IPS-15b (cell line): ENCODE measurements at regions not wholly inside any gene's neighbourhood (a gene's known extent, or its start where the extent isn't known, plus 50 kb on each side); places are given as distances from the start of the nearest gene placed in this dataset.
"Not testable (repeated sequence)": the region's sequence is repeated elsewhere in the genome, so short reads cannot be mapped to it uniquely, and the experiment has no call there.

ENCODE experiments used
- H3K27me3 ChIP-seq: one replicate; pipeline ENCODE4 v1.6.1; 2013; ENCODE audit warnings: low read length; ENCODE audit not compliant: control insufficient read depth, insufficient read depth
- H3K36me3 ChIP-seq: one replicate; pipeline ENCODE4 v1.6.1; 2013; ENCODE audit warnings: low read length; ENCODE audit not compliant: control insufficient read depth, insufficient read depth
- H3K4me1 ChIP-seq: one replicate; pipeline ENCODE4 v1.6.1; 2013; ENCODE audit warnings: mild to moderate bottlenecking, low read length; ENCODE audit not compliant: control insufficient read depth, insufficient read depth
- H3K4me3 ChIP-seq: one replicate; pipeline ENCODE4 v1.5.1; 2013; ENCODE audit warnings: low read depth, low read length
- H3K9ac ChIP-seq: one replicate; pipeline ENCODE4 v1.6.1; 2013; ENCODE audit warnings: low read depth, mild to moderate bottlenecking, low read length
- H3K9me3 ChIP-seq: one replicate; pipeline ENCODE4 v1.6.1; 2013; ENCODE audit warnings: mild to moderate bottlenecking, low read length; ENCODE audit not compliant: control insufficient read depth, insufficient read depth

GRCh38 chr10:55740767-55741166, 620.3 kb downstream of the ZWINT start:
- H3K36me3 ChIP-seq, H3K27me3 ChIP-seq, H3K9me3 ChIP-seq, H3K4me3 ChIP-seq, H3K4me1 ChIP-seq, H3K9ac ChIP-seq: not testable (repeated sequence)

- H3K4me1 ChIP-seq, result peaks cover 4% of the 10 kb centered on the region
- no peaks in the 10 kb centered on the region for H3K27me3 ChIP-seq
- H3K9ac ChIP-seq, result no peak overlapping the region
- H3K9me3 ChIP-seq, result no peaks in the 10 kb centered on the region
- no peaks in the 10 kb centered on the region for H3K36me3 ChIP-seq
- no peak overlapping the region for H3K4me3 ChIP-seq
Measured at GRCh38 chr10:55740110-55740509, 620.9 kb downstream of the ZWINT start.

GRCh38 chr10:55734112-55734511, 626.9 kb downstream of the ZWINT start:
- Histone ChIP-seq H3K36me3 (no peaks in the 10 kb centered on the region), H3K4me3 (no peak overlapping the region), H3K9ac (no peak overlapping the region), H3K4me1 (peaks cover 4% of the 10 kb centered on the region), H3K27me3 (no peaks in the 10 kb centered on the region), H3K9me3 (no peaks in the 10 kb centered on the region)

- Histone ChIP-seq H3K4me1 (no peaks in the 10 kb centered on the region), H3K27me3 (no peaks in the 10 kb centered on the region), H3K36me3 (no peaks in the 10 kb centered on the region), H3K4me3 (no peak overlapping the region), H3K9me3 (no peaks in the 10 kb centered on the region), H3K9ac (no peak overlapping the region)
Measured at GRCh38 chr10:55704950-55705349, 656.1 kb downstream of the ZWINT start.

GRCh38 chr10:55668326-55668922, 692.6 kb downstream of the ZWINT start:
- no peaks in the 10 kb centered on the region for H3K4me1 ChIP-seq
- H3K27me3 ChIP-seq, result no peaks in the 10 kb centered on the region
- H3K9me3 ChIP-seq, result no peaks in the 10 kb centered on the region
- no peaks in the 10 kb centered on the region for H3K36me3 ChIP-seq
- H3K4me3 ChIP-seq, result no peak overlapping the region
- H3K9ac ChIP-seq, result no peak overlapping the region

- Histone ChIP-seq H3K9me3 (no peaks in the 10 kb centered on the region), H3K9ac (no peak overlapping the region)
Measured at GRCh38 chr10:55653531-55653930, 707.5 kb downstream of the ZWINT start.

GRCh38 chr10:55641601-55642000, 719.5 kb downstream of the ZWINT start:
- H3K4me3 ChIP-seq, result no peak overlapping the region
- H3K27me3 ChIP-seq, result no peaks in the 10 kb centered on the region
- no peaks in the 10 kb centered on the region for H3K9me3 ChIP-seq
- H3K9ac ChIP-seq, result no peak overlapping the region
- H3K36me3 ChIP-seq, result no peaks in the 10 kb centered on the region
- no peaks in the 10 kb centered on the region for H3K4me1 ChIP-seq

More at GRCh38 chr10:55653531-55653930, 707.5 kb downstream of the ZWINT start:
- Histone ChIP-seq H3K36me3 (no peaks in the 10 kb centered on the region), H3K27me3 (no peaks in the 10 kb centered on the region), H3K4me1 (no peaks in the 10 kb centered on the region), H3K4me3 (no peak overlapping the region)

GRCh38 chr10:55631071-55631654, 729.9 kb downstream of the ZWINT start:
- peaks cover 30% of the 10 kb centered on the region for H3K27me3 ChIP-seq
- H3K4me1 ChIP-seq, result peaks cover 2% of the 10 kb centered on the region
- H3K36me3 ChIP-seq, result no peaks in the 10 kb centered on the region
- peak overlapping the region; percentile 40 for H3K9ac ChIP-seq
- H3K9me3 ChIP-seq, result no peaks in the 10 kb centered on the region
- peak overlapping the region; percentile 92 for H3K4me3 ChIP-seq

- no peaks in the 10 kb centered on the region for H3K36me3 ChIP-seq
- peaks cover 34% of the 10 kb centered on the region for H3K27me3 ChIP-seq
- H3K9me3 ChIP-seq, result no peaks in the 10 kb centered on the region
- peak overlapping the region; percentile 40 for H3K9ac ChIP-seq
- H3K4me3 ChIP-seq, result peak overlapping the region; percentile 92
- H3K4me1 ChIP-seq, result peaks cover 2% of the 10 kb centered on the region
Measured at GRCh38 chr10:55630491-55631056, 730.5 kb downstream of the ZWINT start.

- peak overlapping the region; percentile 92 for H3K4me3 ChIP-seq
- no peak overlapping the region for H3K9ac ChIP-seq
- peaks cover 2% of the 10 kb centered on the region for H3K4me1 ChIP-seq
- peaks cover 37% of the 10 kb centered on the region for H3K27me3 ChIP-seq
- H3K9me3 ChIP-seq, result no peaks in the 10 kb centered on the region
- H3K36me3 ChIP-seq, result no peaks in the 10 kb centered on the region
Measured at GRCh38 chr10:55629793-55630490, 731.1 kb downstream of the ZWINT start.

GRCh38 chr10:55628260-55628701, 732.8 kb downstream of the ZWINT start:
- no peaks in the 10 kb centered on the region for H3K36me3 ChIP-seq
- H3K27me3 ChIP-seq, result peaks cover 37% of the 10 kb centered on the region
- H3K9ac ChIP-seq, result no peak overlapping the region
- H3K9me3 ChIP-seq, result no peaks in the 10 kb centered on the region
- peaks cover 2% of the 10 kb centered on the region for H3K4me1 ChIP-seq
- no peak overlapping the region for H3K4me3 ChIP-seq
